Large intestine (tissue), 3 donors: ENCODE measurements at regions not wholly inside any gene's neighbourhood (a gene's known extent, or its start where the extent isn't known, plus 50 kb on each side); places are given as distances from the start of the nearest gene placed in this dataset.

Experiments
- DNase-seq, 2 donors: peaks; one replicate each; pipeline versions ENCODE4 v3.0.0 to v3.0.0-alpha.2; 2013
- H3K27ac ChIP-seq: one replicate; pipeline ENCODE4 v1.5.1; 2013; ENCODE audit warnings: low read length
- H3K27me3 ChIP-seq: 2 replicates; pipeline ENCODE4 v1.6.1; 2013; ENCODE audit warnings: low read length; ENCODE audit not compliant: control insufficient read depth, insufficient read depth
- H3K36me3 ChIP-seq: 2 replicates; pipeline ENCODE4 v1.6.1; 2013; ENCODE audit warnings: low read length; ENCODE audit not compliant: control insufficient read depth, insufficient read depth
- H3K4me1 ChIP-seq: one replicate; pipeline ENCODE4 v1.6.1; 2013; ENCODE audit warnings: low read length; ENCODE audit not compliant: control insufficient read depth, insufficient read depth
- H3K4me3 ChIP-seq: one replicate; pipeline ENCODE4 v1.5.1; 2013; ENCODE audit warnings: low read length
- H3K9me3 ChIP-seq: one replicate; pipeline ENCODE4 v1.6.1; 2013; ENCODE audit warnings: mild to moderate bottlenecking, low read depth, low read length, moderate library complexity; ENCODE audit not compliant: control insufficient read depth
- WGBS: methylation state at CpG from one replicate; pipeline ENCODE4 v1.1.5; 2013; ENCODE audit warnings: low lambda C conversion rate; ENCODE audit not compliant: insufficient coverage; 5-methylcytosine and 5-hydroxymethylcytosine counted together

GRCh38 chr2:238763471-238763995, 84.4 kb upstream of the TWIST2 start:
- no peak overlapping the region for H3K27ac ChIP-seq
- DNase-seq = no peak
- H3K4me3 ChIP-seq = no peak overlapping the region
- no peaks in the 10 kb centered on the region for H3K9me3 ChIP-seq
- no peaks in the 10 kb centered on the region for H3K36me3 ChIP-seq
- H3K27me3 ChIP-seq = peaks cover 2% of the 10 kb centered on the region
- 33% methylated on average over 1 of the region's 7 CpGs for WGBS
- H3K4me1 ChIP-seq = no peaks in the 10 kb centered on the region

GRCh38 chr2:238765590-238765989, 82.3 kb upstream of the TWIST2 start:
- Histone ChIP-seq H3K9me3 (no peaks in the 10 kb centered on the region), H3K36me3 (no peaks in the 10 kb centered on the region), H3K4me1 (no peaks in the 10 kb centered on the region), H3K4me3 (no peak overlapping the region), H3K27me3 (peaks cover 7% of the 10 kb centered on the region), H3K27ac (no peak overlapping the region)
- no CpG with 5 or more reads among the region's 8 CpGs for WGBS
- no peak for DNase-seq

- H3K4me3 ChIP-seq = no peak overlapping the region
- WGBS = 100% methylated on average over 1 of the region's 6 CpGs
- H3K27ac ChIP-seq = no peak overlapping the region
- H3K27me3 ChIP-seq = peaks cover 14% of the 10 kb centered on the region
- H3K4me1 ChIP-seq = no peaks in the 10 kb centered on the region
- H3K9me3 ChIP-seq = no peaks in the 10 kb centered on the region
- no peaks in the 10 kb centered on the region for H3K36me3 ChIP-seq
- DNase-seq = no peak
These were observed 76.7 kb upstream of the TWIST2 start for GRCh38 chr2:238771218-238771617.

- Histone ChIP-seq H3K36me3 (no peaks in the 10 kb centered on the region), H3K4me1 (no peaks in the 10 kb centered on the region), H3K27me3 (peaks cover 14% of the 10 kb centered on the region), H3K27ac (no peak overlapping the region), H3K4me3 (no peak overlapping the region), H3K9me3 (no peaks in the 10 kb centered on the region)
- WGBS = 40% methylated on average over 1 of the region's 15 CpGs
- DNase-seq = no peak
These were observed 76.2 kb upstream of the TWIST2 start for GRCh38 chr2:238771639-238772038.

GRCh38 chr2:238772635-238773297, 75.1 kb upstream of the TWIST2 start:
- WGBS = no CpG with 5 or more reads among the region's 21 CpGs
- H3K9me3 ChIP-seq = no peaks in the 10 kb centered on the region
- H3K36me3 ChIP-seq = no peaks in the 10 kb centered on the region
- H3K27ac ChIP-seq = no peak overlapping the region
- H3K4me1 ChIP-seq = no peaks in the 10 kb centered on the region
- DNase-seq = no peak
- no peak overlapping the region for H3K4me3 ChIP-seq
- peaks cover 14% of the 10 kb centered on the region for H3K27me3 ChIP-seq

- H3K4me3 ChIP-seq = no peak overlapping the region
- 100% methylated on average over 1 of the region's 14 CpGs for WGBS
- no peaks in the 10 kb centered on the region for H3K9me3 ChIP-seq
- no peak overlapping the region for H3K27ac ChIP-seq
- no peaks in the 10 kb centered on the region for H3K36me3 ChIP-seq
- peaks cover 14% of the 10 kb centered on the region for H3K27me3 ChIP-seq
- no peak for DNase-seq
- no peaks in the 10 kb centered on the region for H3K4me1 ChIP-seq
These were observed 74.4 kb upstream of the TWIST2 start for GRCh38 chr2:238773472-238773871.

- Histone ChIP-seq H3K27ac (no peak overlapping the region), H3K27me3 (peaks cover 14% of the 10 kb centered on the region), H3K4me1 (no peaks in the 10 kb centered on the region), H3K9me3 (no peaks in the 10 kb centered on the region), H3K36me3 (no peaks in the 10 kb centered on the region), H3K4me3 (no peak overlapping the region)
- DNase-seq = no peak
- no CpG with 5 or more reads among the region's 7 CpGs for WGBS
These were observed 73.8 kb upstream of the TWIST2 start for GRCh38 chr2:238774071-238774470.

- Histone ChIP-seq H3K27ac (no peak overlapping the region), H3K4me1 (no peaks in the 10 kb centered on the region), H3K9me3 (no peaks in the 10 kb centered on the region), H3K36me3 (no peaks in the 10 kb centered on the region), H3K4me3 (no peak overlapping the region), H3K27me3 (peaks cover 14% of the 10 kb centered on the region)
- no CpG with 5 or more reads among the region's 5 CpGs for WGBS
- peak in 1 of 2 donors; percentile 25 for DNase-seq
These were observed 72.8 kb upstream of the TWIST2 start for GRCh38 chr2:238774980-238775509.

GRCh38 chr2:238775591-238775990, 72.3 kb upstream of the TWIST2 start:
- peaks cover 10% of the 10 kb centered on the region for H3K27me3 ChIP-seq
- no peaks in the 10 kb centered on the region for H3K36me3 ChIP-seq
- H3K4me1 ChIP-seq = no peaks in the 10 kb centered on the region
- no CpG with 5 or more reads among the region's 11 CpGs for WGBS
- H3K27ac ChIP-seq = no peak overlapping the region
- H3K9me3 ChIP-seq = no peaks in the 10 kb centered on the region
- no peak for DNase-seq
- H3K4me3 ChIP-seq = no peak overlapping the region

GRCh38 chr2:238776003-238776760, 71.7 kb upstream of the TWIST2 start:
- Histone ChIP-seq H3K27me3 (peaks cover 9% of the 10 kb centered on the region), H3K4me3 (no peak overlapping the region), H3K27ac (no peak overlapping the region), H3K36me3 (no peaks in the 10 kb centered on the region), H3K9me3 (no peaks in the 10 kb centered on the region), H3K4me1 (no peaks in the 10 kb centered on the region)
- no peak for DNase-seq
- 45% methylated on average over 2 of the region's 20 CpGs for WGBS
